NT2/D1 (cell line): ENCODE measurements at regions not wholly inside any gene's neighbourhood (a gene's known extent, or its start where the extent isn't known, plus 50 kb on each side); places are given as distances from the start of the nearest gene placed in this dataset.
"Not testable (repeated sequence)": the region's sequence is repeated elsewhere in the genome, so short reads cannot be mapped to it uniquely, and the experiment has no call there.

Source experiments
- DNase-seq: peaks from one replicate; pipeline ENCODE4 v3.0.0-alpha.2; 2011; ENCODE audit warnings: low read depth, low spot score
- H3K27me3 ChIP-seq: 2 replicates; pipeline ENCODE4 v1.6.0; 2011; ENCODE audit warnings: mild to moderate bottlenecking; ENCODE audit not compliant: insufficient read length, insufficient read depth
- H3K36me3 ChIP-seq: 2 replicates; pipeline ENCODE4 v1.6.1; 2011; ENCODE audit warnings: mild to moderate bottlenecking, low read length, mixed read lengths; ENCODE audit not compliant: insufficient read depth, insufficient read length
- H3K4me1 ChIP-seq: 2 replicates; pipeline ENCODE4 v1.5.1; 2011; ENCODE audit not compliant: insufficient read depth, insufficient read length
- H3K4me3 ChIP-seq: 2 replicates; pipeline ENCODE4 v1.5.1; 2011; ENCODE audit warnings: low read depth; ENCODE audit not compliant: insufficient read length
- H3K9ac ChIP-seq: 2 replicates; pipeline ENCODE4 v1.6.0; 2011; ENCODE audit warnings: low read depth; ENCODE audit not compliant: insufficient read length
- H3K9me3 ChIP-seq: 2 replicates; pipeline ENCODE4 v1.5.1; 2011; ENCODE audit warnings: mild to moderate bottlenecking, low read length; ENCODE audit not compliant: insufficient read depth
- SUZ12 ChIP-seq: IDR thresholded peaks from 2 replicates; pipeline ENCODE4 v1.6.1; 2011; ENCODE audit not compliant: insufficient read length, insufficient read depth; ENCODE audit errors: extremely low read depth
- YY1 ChIP-seq: IDR thresholded peaks from 2 replicates; pipeline ENCODE4 v1.6.1; 2011; ENCODE audit not compliant: insufficient read length, insufficient read depth
- ZNF274 ChIP-seq: IDR thresholded peaks from 2 replicates; pipeline ENCODE4 v1.6.1; 2011; ENCODE audit warnings: mild to moderate bottlenecking, low read depth, low read length

- no peak overlapping the region for H3K4me3 ChIP-seq
- no peaks in the 10 kb centered on the region for H3K36me3 ChIP-seq
- TF ChIP-seq SUZ12 (no peak), YY1 (no peak), ZNF274 (no peak)
- no peak for DNase-seq
- H3K27me3 ChIP-seq = no peaks in the 10 kb centered on the region
- H3K4me1 ChIP-seq = no peaks in the 10 kb centered on the region
- H3K9me3 ChIP-seq = no peaks in the 10 kb centered on the region
- no peak overlapping the region for H3K9ac ChIP-seq
These were observed 75.0 kb downstream of the NAA11 start for GRCh38 chr4:79250887-79251286.

GRCh38 chr4:79249881-79250503 lies 75.9 kb downstream of the NAA11 start:
- no peaks in the 10 kb centered on the region for H3K36me3 ChIP-seq
- DNase-seq = no peak
- H3K9ac ChIP-seq = no peak overlapping the region
- TF ChIP-seq ZNF274 (no peak), SUZ12 (no peak), YY1 (no peak)
- H3K9me3 ChIP-seq = no peaks in the 10 kb centered on the region
- no peak overlapping the region for H3K4me3 ChIP-seq
- no peaks in the 10 kb centered on the region for H3K4me1 ChIP-seq
- no peaks in the 10 kb centered on the region for H3K27me3 ChIP-seq

DNA sequence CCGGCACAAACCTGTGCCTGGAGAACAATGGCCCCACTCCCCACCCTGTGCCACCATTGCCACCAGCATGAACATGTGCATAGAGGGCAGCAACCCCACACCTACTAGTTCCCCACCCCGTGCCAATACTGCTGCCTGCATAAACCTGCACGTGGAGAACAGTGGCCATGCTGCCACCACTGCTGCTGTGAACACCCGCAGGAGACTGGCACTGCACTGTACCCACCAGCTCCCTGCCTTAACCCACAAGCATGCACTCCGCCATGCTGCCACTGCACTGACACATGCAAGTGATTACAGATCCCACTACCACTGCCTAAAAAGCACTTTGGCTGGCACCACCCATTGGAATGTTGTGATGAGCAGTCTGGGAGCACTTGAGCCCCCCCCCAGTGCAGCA lies 77.3 kb downstream of the NAA11 start:
- no peaks in the 10 kb centered on the region for H3K4me1 ChIP-seq
- H3K9me3 ChIP-seq = peaks cover 5% of the 10 kb centered on the region; the same call in 1 of the 2 replicates
- no peaks in the 10 kb centered on the region for H3K36me3 ChIP-seq
- no peak for DNase-seq
- no peak for TF ChIP-seq SUZ12
- TF ChIP-seq ZNF274 = no peak
- no peak for TF ChIP-seq YY1
- H3K27me3 ChIP-seq = no peaks in the 10 kb centered on the region
- no peak overlapping the region for H3K4me3 ChIP-seq
- no peak overlapping the region for H3K9ac ChIP-seq

- peaks cover 5% of the 10 kb centered on the region; the same call in 1 of the 2 replicates for H3K9me3 ChIP-seq
- H3K4me3 ChIP-seq = no peak overlapping the region
- TF ChIP-seq SUZ12 = no peak
- no peak for TF ChIP-seq YY1
- no peak for TF ChIP-seq ZNF274
- H3K27me3 ChIP-seq = no peaks in the 10 kb centered on the region
- no peaks in the 10 kb centered on the region for H3K36me3 ChIP-seq
- no peaks in the 10 kb centered on the region for H3K4me1 ChIP-seq
- no peak overlapping the region for H3K9ac ChIP-seq
- DNase-seq = no peak
These were observed 78.0 kb downstream of the NAA11 start for GRCh38 chr4:79247695-79248394.

- H3K9ac ChIP-seq, H3K27me3 ChIP-seq, H3K4me1 ChIP-seq, DNase-seq, H3K36me3 ChIP-seq, H3K4me3 ChIP-seq, H3K9me3 ChIP-seq: not testable (repeated sequence)
These were observed 80.5 kb downstream of the NAA11 start for GRCh38 chr4:79245200-79245940.

DNA sequence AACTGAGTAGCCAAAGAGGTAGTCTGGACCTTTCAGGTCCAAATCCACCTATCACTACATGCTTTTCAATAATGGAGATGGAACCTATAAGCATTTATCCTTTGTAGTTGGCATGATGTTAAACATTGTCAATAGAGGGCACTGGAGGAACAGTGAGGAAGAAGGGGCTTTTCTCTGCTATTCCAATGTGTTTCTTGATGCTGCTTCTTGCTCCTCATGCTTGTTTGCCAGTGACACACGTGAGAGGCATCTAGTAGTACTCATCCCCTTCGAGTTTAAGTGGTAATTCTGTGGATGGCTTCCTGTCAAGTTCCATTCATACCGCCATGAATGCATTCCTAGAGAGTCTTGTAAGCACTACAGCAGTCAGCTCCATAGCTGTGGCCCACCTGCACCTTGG lies 84.0 kb downstream of the NAA11 start:
- Histone ChIP-seq H3K9ac (no peak overlapping the region), H3K9me3 (peaks cover 5% of the 10 kb centered on the region; the same call in 1 of the 2 replicates), H3K4me3 (no peak overlapping the region), H3K4me1 (no peaks in the 10 kb centered on the region), H3K27me3 (no peaks in the 10 kb centered on the region), H3K36me3 (no peaks in the 10 kb centered on the region)
- no peak for DNase-seq
- TF ChIP-seq YY1 = no peak
- no peak for TF ChIP-seq SUZ12
- TF ChIP-seq ZNF274 = no peak

- Histone ChIP-seq H3K9me3 (no peaks in the 10 kb centered on the region), H3K36me3 (no peaks in the 10 kb centered on the region), H3K4me3 (no peak overlapping the region), H3K9ac (no peak overlapping the region), H3K27me3 (no peaks in the 10 kb centered on the region), H3K4me1 (no peaks in the 10 kb centered on the region)
- TF ChIP-seq YY1 = no peak
- TF ChIP-seq SUZ12 = no peak
- no peak for TF ChIP-seq ZNF274
- DNase-seq = no peak
These were observed 88.0 kb downstream of the NAA11 start for GRCh38 chr4:79237851-79238250.
